Epithelial cell of proximal tubule (primary cell): ENCODE measurements at regions not wholly inside any gene's neighbourhood (a gene's known extent, or its start where the extent isn't known, plus 50 kb on each side); places are given as distances from the start of the nearest gene placed in this dataset.

Experiments
- DNase-seq: peaks from one replicate; pipeline ENCODE4 v3.0.0-alpha.2; 2011; ENCODE audit warnings: low read depth
- H3K4me3 ChIP-seq: 2 replicates; pipeline ENCODE4 v1.5.1; 2011; ENCODE audit warnings: low read depth, mild to moderate bottlenecking, low read length
- TF ChIP-seq, protein P1 (sequence below): conservative IDR thresholded peaks from 2 replicates; pipeline ENCODE4 v1.5.1; 2012; ENCODE audit warnings: low read depth, mild to moderate bottlenecking, low read length

DNA sequence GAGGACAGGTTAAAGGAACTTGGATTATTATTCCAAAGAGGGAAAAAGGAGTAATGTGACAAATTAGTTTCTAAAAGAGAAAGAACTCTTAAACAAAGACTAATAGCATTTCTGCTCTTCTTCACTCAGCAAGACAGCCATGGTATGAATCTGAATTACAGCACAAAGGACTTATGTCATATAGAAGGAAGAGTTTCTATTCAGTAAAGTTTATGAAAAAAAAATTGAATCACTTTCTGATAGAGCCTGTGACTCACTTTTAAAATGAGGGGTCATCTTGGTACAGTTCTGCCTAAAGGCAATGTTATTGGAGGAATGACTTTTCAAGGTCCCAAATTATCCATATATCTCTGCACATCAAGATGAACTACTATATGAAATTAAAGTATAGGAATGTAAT lies 101.7 kb downstream of the DUSP6 start:
- no peak overlapping the region for H3K4me3 ChIP-seq
- TF ChIP-seq, protein P1, sequence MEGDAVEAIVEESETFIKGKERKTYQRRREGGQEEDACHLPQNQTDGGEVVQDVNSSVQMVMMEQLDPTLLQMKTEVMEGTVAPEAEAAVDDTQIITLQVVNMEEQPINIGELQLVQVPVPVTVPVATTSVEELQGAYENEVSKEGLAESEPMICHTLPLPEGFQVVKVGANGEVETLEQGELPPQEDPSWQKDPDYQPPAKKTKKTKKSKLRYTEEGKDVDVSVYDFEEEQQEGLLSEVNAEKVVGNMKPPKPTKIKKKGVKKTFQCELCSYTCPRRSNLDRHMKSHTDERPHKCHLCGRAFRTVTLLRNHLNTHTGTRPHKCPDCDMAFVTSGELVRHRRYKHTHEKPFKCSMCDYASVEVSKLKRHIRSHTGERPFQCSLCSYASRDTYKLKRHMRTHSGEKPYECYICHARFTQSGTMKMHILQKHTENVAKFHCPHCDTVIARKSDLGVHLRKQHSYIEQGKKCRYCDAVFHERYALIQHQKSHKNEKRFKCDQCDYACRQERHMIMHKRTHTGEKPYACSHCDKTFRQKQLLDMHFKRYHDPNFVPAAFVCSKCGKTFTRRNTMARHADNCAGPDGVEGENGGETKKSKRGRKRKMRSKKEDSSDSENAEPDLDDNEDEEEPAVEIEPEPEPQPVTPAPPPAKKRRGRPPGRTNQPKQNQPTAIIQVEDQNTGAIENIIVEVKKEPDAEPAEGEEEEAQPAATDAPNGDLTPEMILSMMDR, result no peak
- DNase-seq, result no peak

DNA sequence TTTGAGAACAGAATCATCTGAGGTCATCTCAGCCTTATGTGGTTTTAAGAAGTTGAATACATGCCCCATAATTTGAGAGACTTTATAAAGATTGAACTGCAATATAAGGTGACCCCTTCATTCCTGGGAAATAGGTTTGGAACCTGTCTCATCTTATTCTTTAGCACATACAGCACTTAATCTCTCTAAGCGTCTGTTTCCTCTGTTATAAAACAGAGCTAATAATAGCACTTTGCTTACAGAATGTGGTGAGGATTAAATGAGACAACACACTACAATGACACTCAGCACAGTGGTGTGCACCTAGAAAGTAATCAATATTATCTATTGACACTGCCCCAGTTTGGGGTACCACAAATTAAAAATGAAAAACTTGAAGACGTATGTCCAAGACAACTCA lies 102.1 kb downstream of the DUSP6 start:
- no peak for DNase-seq
- no peak overlapping the region for H3K4me3 ChIP-seq
- TF ChIP-seq, protein P1, result no peak

DNA sequence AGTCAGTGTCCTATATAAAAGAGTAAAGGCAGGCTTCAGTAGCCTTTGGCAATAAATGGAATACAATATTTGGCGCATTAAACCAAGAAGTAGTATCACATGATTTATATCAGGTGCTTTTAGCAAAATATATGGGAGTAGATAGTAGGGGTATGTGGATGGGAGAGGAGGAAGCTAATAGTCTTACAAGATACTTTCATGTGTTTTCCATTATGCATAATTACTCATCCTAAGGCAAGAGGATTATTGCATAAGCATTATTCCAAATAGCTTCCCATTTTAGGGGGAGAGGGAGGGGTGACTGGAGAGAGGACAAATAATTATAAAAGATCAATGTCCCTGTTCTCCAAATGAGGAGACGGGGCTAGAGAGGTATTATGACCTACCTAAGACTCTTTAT lies 104.3 kb downstream of the DUSP6 start:
- TF ChIP-seq, protein P1, result no peak
- DNase-seq, result no peak
- H3K4me3 ChIP-seq, result no peak overlapping the region

DNA sequence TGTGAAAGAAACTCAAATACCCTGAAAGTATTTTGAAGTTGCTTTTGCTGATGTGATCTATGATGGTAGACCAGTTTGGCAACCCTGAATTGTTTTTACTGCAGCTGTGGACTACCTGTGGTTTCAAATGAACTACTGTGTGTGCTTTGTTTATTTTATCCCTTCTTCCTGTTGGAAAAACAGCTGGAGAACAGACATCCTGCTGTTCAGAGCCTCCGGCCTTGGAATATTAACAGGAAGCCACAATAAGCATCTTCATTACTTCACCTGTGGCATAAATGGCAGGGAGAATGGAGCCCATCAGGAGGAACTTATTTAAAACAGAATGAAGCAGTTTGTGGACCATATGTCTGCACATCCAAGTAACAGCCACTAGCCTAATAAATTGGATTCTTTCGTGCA lies 104.8 kb downstream of the DUSP6 start:
- DNase-seq, result no peak
- TF ChIP-seq, protein P1, result no peak
- H3K4me3 ChIP-seq, result no peak overlapping the region

DNA sequence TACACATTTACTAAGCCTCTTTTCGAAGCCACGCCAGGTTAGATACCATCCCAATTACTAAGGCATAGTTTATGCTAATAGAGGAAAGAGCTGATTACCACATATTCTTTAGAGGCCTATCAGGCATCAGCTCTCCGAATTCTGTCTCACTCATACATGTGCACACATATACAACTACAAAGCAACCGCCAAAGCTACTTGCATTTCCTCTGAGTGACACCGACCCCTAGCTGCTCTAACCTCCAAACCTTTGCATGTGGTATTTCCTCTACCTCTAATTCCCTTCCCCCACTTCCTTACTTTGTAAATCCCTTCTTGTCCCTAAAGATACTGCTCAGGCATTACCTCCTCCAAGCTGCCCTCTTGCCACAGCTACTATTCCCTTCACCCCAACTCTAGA lies 107.2 kb downstream of the DUSP6 start:
- no peak for DNase-seq
- TF ChIP-seq, protein P1, result no peak
- no peak overlapping the region for H3K4me3 ChIP-seq

DNA sequence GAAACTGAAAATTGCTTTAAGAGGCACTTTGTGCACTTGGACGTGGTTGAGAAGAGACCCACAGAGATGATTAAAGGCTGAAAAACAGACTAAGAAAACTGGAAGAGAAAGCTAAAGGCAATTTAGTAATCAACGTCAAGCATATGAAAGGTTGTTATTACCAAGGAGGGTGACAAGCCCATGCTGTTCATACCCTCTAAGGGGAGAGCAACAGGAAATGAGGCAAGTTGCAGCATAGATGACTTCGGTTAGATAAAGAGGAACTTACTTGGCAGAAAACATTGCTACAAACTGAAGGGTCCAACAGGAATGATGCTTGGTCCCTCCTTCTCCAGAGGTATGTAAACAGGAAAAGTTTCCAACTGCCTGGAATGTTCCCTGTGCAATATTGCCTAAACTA lies 107.8 kb downstream of the DUSP6 start:
- DNase-seq, result no peak
- TF ChIP-seq, protein P1, result no peak
- H3K4me3 ChIP-seq, result no peak overlapping the region

DNA sequence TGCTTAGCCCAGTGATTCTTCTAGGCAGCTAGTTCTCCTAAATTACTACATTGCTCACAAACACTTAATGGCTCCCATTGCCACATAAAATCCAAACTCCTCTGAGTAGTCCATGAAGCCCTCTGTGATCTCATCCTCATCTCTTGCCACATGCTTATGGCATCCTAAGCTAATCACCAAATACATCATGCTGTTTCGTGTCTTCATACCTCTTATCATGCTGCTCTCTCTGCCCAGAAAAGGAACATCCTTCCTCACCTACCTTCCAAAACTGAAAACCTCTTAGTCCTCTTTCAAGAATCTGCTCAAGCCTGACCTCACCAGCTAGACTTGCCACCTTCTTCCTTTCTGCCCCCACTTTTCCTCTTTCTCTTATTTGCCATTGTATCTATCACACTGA lies 108.5 kb downstream of the DUSP6 start:
- no peak for DNase-seq
- TF ChIP-seq, protein P1, result no peak
- H3K4me3 ChIP-seq, result no peak overlapping the region
